ENCODE measurements at regions not wholly inside any gene's neighbourhood (a gene's known extent, or its start where the extent isn't known, plus 50 kb on each side); places are given as distances from the start of the nearest gene placed in this dataset.

GRCh38 chr4:115357776-115358175 is 244.4 kb upstream of the NDST4 start:
- Histone ChIP-seq H3K4me1 (no peaks in the 10 kb centered on the region), H3K27ac (no peak overlapping the region), H3K36me3 (no peaks in the 10 kb centered on the region), H3K9me3 (no peaks in the 10 kb centered on the region), H3K27me3 (no peaks in the 10 kb centered on the region), H3K4me3 (replicated peaks in 1 of 3) (no peak overlapping the region)
- TF ChIP-seq CTCF (IDR thresholded peaks at IDR 0.05): no peak
- intact Hi-C loops (cut with DNase I): no loop called here
- no peak for DNase-seq

GRCh38 chr4:115356176-115356575 is 242.8 kb upstream of the NDST4 start:
- no peak overlapping the region for H3K27ac ChIP-seq
- no peaks in the 10 kb centered on the region for H3K36me3 ChIP-seq
- H3K4me1 ChIP-seq: no peaks in the 10 kb centered on the region
- no peak overlapping the region for H3K4me3 ChIP-seq (replicated peaks in 1 of 3)
- TF ChIP-seq CTCF (IDR thresholded peaks at IDR 0.05): no peak
- TF ChIP-seq POLR2A (IDR thresholded peaks at IDR 0.05): no peak
- no peaks in the 10 kb centered on the region for H3K27me3 ChIP-seq
- DNase-seq: no peak
- 91 to 93% methylated on average over 5 of the region's 5 CpGs for WGBS, 2 donors
- H3K9me3 ChIP-seq: no peaks in the 10 kb centered on the region
- intact Hi-C loops (cut with DNase I): no loop called here

- no peak overlapping the region for H3K27ac ChIP-seq
- 69 to 92% methylated on average over 2 to 3 of the region's 3 CpGs for WGBS, 2 donors
- TF ChIP-seq POLR2A (IDR thresholded peaks at IDR 0.05): no peak
- TF ChIP-seq CTCF (IDR thresholded peaks at IDR 0.05): no peak
- intact Hi-C loops (cut with DNase I): no loop called here
- H3K27me3 ChIP-seq: no peaks in the 10 kb centered on the region
- no peaks in the 10 kb centered on the region for H3K36me3 ChIP-seq
- no peak for DNase-seq
- H3K4me1 ChIP-seq: no peaks in the 10 kb centered on the region
- H3K4me3 ChIP-seq (replicated peaks in 1 of 3): no peak overlapping the region
- H3K9me3 ChIP-seq: no peaks in the 10 kb centered on the region
These were observed 241.9 kb upstream of the NDST4 start for GRCh38 chr4:115355329-115355728.

- Histone ChIP-seq H3K9me3 (no peaks in the 10 kb centered on the region), H3K4me1 (no peaks in the 10 kb centered on the region), H3K4me3 (replicated peaks in 1 of 3) (no peak overlapping the region), H3K36me3 (no peaks in the 10 kb centered on the region), H3K27me3 (no peaks in the 10 kb centered on the region), H3K27ac (no peak overlapping the region)
- intact Hi-C loops (cut with DNase I): no loop called here
- DNase-seq: no peak
- 95 to 96% methylated on average over 1 of the region's 1 CpG for WGBS, 2 donors
- TF ChIP-seq CTCF (IDR thresholded peaks at IDR 0.05) (no peak), POLR2A (IDR thresholded peaks at IDR 0.05) (no peak)
These were observed 239.9 kb upstream of the NDST4 start for GRCh38 chr4:115353370-115353769.

GRCh38 chr4:115343171-115343570 is 229.8 kb upstream of the NDST4 start:
- no peak for DNase-seq
- Histone ChIP-seq H3K27me3 (no peaks in the 10 kb centered on the region), H3K4me3 (replicated peaks in 1 of 3) (no peak overlapping the region), H3K27ac (no peak overlapping the region), H3K4me1 (no peaks in the 10 kb centered on the region), H3K9me3 (no peaks in the 10 kb centered on the region), H3K36me3 (no peaks in the 10 kb centered on the region)
- intact Hi-C loops (cut with DNase I): no loop called here
- TF ChIP-seq CTCF (IDR thresholded peaks at IDR 0.05) (no peak), POLR2A (IDR thresholded peaks at IDR 0.05) (no peak)
